Ascending aorta (tissue), 2 donors: ENCODE measurements at regions not wholly inside any gene's neighbourhood (a gene's known extent, or its start where the extent isn't known, plus 50 kb on each side); places are given as distances from the start of the nearest gene placed in this dataset.

Experiments
- DNase-seq, 2 donors: peaks; one replicate each; pipeline ENCODE4 v3.0.0-alpha.2; 2019; ENCODE audit warnings: low spot score in 2 of 2
- H3K27ac ChIP-seq, 2 donors: fragments of 200-600 bp; sonication (generic); one replicate each; pipeline ENCODE4 v1.5.1; 2016 to 2017; ENCODE audit warnings: mild to moderate bottlenecking in 1 of 2
- H3K27me3 ChIP-seq: fragments of 200-600 bp; sonication (generic); one replicate; pipeline ENCODE4 v1.5.1; 2017
- H3K36me3 ChIP-seq, 2 donors: fragments of 200-600 bp; sonication (generic); one replicate each; pipeline ENCODE4 v1.5.1; 2016
- H3K4me1 ChIP-seq, 2 donors: fragments of 200-600 bp; sonication (generic); one replicate each; pipeline ENCODE4 v1.5.1; 2016 to 2017; ENCODE audit warnings: mild to moderate bottlenecking in 1 of 2
- H3K4me3 ChIP-seq, 2 donors: fragments of 200-600 bp; sonication (generic); one replicate each; pipeline ENCODE4 v1.5.1; 2016 to 2017; ENCODE audit warnings: mild to moderate bottlenecking in 1 of 2
- H3K9me3 ChIP-seq, 2 donors: fragments of 200-600 bp; sonication (generic); one replicate each; pipeline ENCODE4 v1.5.1; 2016
- intact Hi-C: fragments of 100-400 bp; cut with DNase I; formaldehyde crosslinking; loops from one replicate; pipeline ENCODE4 v1.15.1; 2023
- TF ChIP-seq, protein P1 (sequence below), 3 experiments: fragments of 200-600 bp in 2 of 3; fragments of 450-650 bp in 1 of 3; sonication (generic) in 2 of 3; IDR thresholded peaks; one replicate each; pipeline ENCODE4 v1.5.1; 2016 to 2019; ENCODE audit warnings: antibody characterized with exemption in 3 of 3, mild to moderate bottlenecking in 1 of 3, moderate library complexity in 1 of 3

- no peaks in the 10 kb centered on the region for H3K27me3 ChIP-seq
- no peaks in the 10 kb centered on the region for H3K9me3 ChIP-seq
- H3K36me3 ChIP-seq: no peaks in the 10 kb centered on the region
- H3K27ac ChIP-seq: no peak overlapping the region
- H3K4me1 ChIP-seq: no peaks in the 10 kb centered on the region
- TF ChIP-seq, protein P1, sequence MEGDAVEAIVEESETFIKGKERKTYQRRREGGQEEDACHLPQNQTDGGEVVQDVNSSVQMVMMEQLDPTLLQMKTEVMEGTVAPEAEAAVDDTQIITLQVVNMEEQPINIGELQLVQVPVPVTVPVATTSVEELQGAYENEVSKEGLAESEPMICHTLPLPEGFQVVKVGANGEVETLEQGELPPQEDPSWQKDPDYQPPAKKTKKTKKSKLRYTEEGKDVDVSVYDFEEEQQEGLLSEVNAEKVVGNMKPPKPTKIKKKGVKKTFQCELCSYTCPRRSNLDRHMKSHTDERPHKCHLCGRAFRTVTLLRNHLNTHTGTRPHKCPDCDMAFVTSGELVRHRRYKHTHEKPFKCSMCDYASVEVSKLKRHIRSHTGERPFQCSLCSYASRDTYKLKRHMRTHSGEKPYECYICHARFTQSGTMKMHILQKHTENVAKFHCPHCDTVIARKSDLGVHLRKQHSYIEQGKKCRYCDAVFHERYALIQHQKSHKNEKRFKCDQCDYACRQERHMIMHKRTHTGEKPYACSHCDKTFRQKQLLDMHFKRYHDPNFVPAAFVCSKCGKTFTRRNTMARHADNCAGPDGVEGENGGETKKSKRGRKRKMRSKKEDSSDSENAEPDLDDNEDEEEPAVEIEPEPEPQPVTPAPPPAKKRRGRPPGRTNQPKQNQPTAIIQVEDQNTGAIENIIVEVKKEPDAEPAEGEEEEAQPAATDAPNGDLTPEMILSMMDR (IDR thresholded peaks at IDR 0.05): no peak
- intact Hi-C loops: no loop called here
- H3K4me3 ChIP-seq: no peak overlapping the region
- DNase-seq: no peak
These were observed 67.1 kb upstream of the MYLIP start for GRCh38 chr6:16061818-16062217.

GRCh38 chr6:16060039-16060438 lies 68.8 kb upstream of the MYLIP start:
- TF ChIP-seq, protein P1 (IDR thresholded peaks at IDR 0.05): no peak
- Histone ChIP-seq H3K27ac (no peak overlapping the region), H3K9me3 (no peaks in the 10 kb centered on the region), H3K4me3 (no peak overlapping the region), H3K4me1 (no peaks in the 10 kb centered on the region), H3K27me3 (no peaks in the 10 kb centered on the region), H3K36me3 (no peaks in the 10 kb centered on the region)
- intact Hi-C loops: no loop called here
- DNase-seq: no peak

DNA sequence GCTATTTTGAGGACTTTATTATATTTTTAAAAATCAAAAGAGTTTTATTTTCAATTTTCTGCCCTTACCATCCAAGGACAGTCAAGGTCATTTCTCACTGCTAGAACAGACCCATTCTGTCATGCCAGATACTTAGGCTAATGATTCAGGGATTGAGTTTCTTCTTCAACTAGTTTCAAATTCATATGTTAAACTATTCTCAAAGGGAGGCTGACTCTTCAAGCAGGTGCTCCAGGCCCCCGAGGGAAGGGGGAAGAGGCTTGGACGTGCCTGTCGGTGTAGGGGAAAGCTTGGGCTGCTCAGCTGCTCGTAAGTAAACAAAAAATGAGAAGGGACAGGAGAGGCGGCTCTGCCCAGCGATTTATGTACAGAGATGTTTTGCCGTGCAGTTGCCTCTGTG lies 69.4 kb upstream of the MYLIP start:
- Histone ChIP-seq H3K9me3 (no peaks in the 10 kb centered on the region), H3K27me3 (no peaks in the 10 kb centered on the region), H3K27ac (no peak overlapping the region), H3K4me3 (no peak overlapping the region), H3K36me3 (no peaks in the 10 kb centered on the region), H3K4me1 (no peaks in the 10 kb centered on the region)
- DNase-seq: no peak
- intact Hi-C loops: no loop called here
- TF ChIP-seq, protein P1 (IDR thresholded peaks at IDR 0.05): no peak

- intact Hi-C loops: no loop called here
- H3K4me3 ChIP-seq: no peak overlapping the region
- H3K36me3 ChIP-seq: no peaks in the 10 kb centered on the region
- H3K27ac ChIP-seq: no peak overlapping the region
- H3K9me3 ChIP-seq: no peaks in the 10 kb centered on the region
- no peaks in the 10 kb centered on the region for H3K27me3 ChIP-seq
- H3K4me1 ChIP-seq: no peaks in the 10 kb centered on the region
- TF ChIP-seq, protein P1 (IDR thresholded peaks at IDR 0.05): no peak
- DNase-seq: no peak
These were observed 69.9 kb upstream of the MYLIP start for GRCh38 chr6:16058929-16059345.

- intact Hi-C loops: no loop called here
- no peaks in the 10 kb centered on the region for H3K27me3 ChIP-seq
- H3K9me3 ChIP-seq: no peaks in the 10 kb centered on the region
- no peak for DNase-seq
- no peak overlapping the region for H3K27ac ChIP-seq
- TF ChIP-seq, protein P1 (IDR thresholded peaks at IDR 0.05): no peak
- H3K4me1 ChIP-seq: no peaks in the 10 kb centered on the region
- no peak overlapping the region for H3K4me3 ChIP-seq
- H3K36me3 ChIP-seq: no peaks in the 10 kb centered on the region
These were observed 70.5 kb upstream of the MYLIP start for GRCh38 chr6:16058201-16058928.

DNA sequence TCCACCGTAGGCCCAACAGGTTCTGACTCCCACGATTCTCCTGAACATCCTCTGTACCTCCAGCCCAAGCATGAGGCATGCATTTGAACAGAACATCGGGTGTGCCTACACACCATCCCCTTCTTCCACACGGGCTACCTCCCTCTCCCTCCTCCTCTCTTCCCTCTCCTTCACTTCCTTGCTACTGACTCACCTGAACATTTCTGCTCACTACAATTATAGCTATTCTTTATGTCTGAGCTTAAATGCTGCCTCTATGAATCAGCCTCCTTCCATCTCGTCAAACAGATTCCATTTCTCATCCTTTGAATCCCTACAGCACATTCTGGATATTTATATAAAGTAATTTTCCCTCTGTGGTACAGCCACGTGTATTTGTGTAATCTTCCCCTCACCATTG lies 71.4 kb upstream of the MYLIP start:
- H3K9me3 ChIP-seq: no peaks in the 10 kb centered on the region
- H3K4me1 ChIP-seq: no peaks in the 10 kb centered on the region
- H3K27me3 ChIP-seq: no peaks in the 10 kb centered on the region
- intact Hi-C loops: no loop called here
- no peaks in the 10 kb centered on the region for H3K36me3 ChIP-seq
- H3K27ac ChIP-seq: no peak overlapping the region
- TF ChIP-seq, protein P1 (IDR thresholded peaks at IDR 0.05): no peak
- no peak for DNase-seq
- H3K4me3 ChIP-seq: no peak overlapping the region
